HG03095 (cell line): ENCODE measurements at regions not wholly inside any gene's neighbourhood (a gene's known extent, or its start where the extent isn't known, plus 50 kb on each side); places are given as distances from the start of the nearest gene placed in this dataset.

Experiments
- ATAC-seq: cut with Tn5 transposase; IDR thresholded peaks from one replicate; pipeline ENCODE4 v1.9.1; 2021; ENCODE audit warnings: moderate library complexity; ENCODE audit not compliant: unreplicated experiment

- ATAC-seq, result no peak
These were observed 83.5 kb upstream of the INSIG1 start for GRCh38 chr7:155213955-155214740.

- ATAC-seq, result no peak
These were observed 81.9 kb upstream of the INSIG1 start for GRCh38 chr7:155215576-155216325.

- ATAC-seq, result no peak
These were observed 81.0 kb upstream of the INSIG1 start for GRCh38 chr7:155216475-155217272.

GRCh38 chr7:155217634-155218033, 80.0 kb upstream of the INSIG1 start:
- no peak for ATAC-seq

GRCh38 chr7:155218276-155219153, 79.2 kb upstream of the INSIG1 start:
- no peak for ATAC-seq

GRCh38 chr7:155219154-155219531, 78.5 kb upstream of the INSIG1 start:
- ATAC-seq, result no peak

- ATAC-seq, result no peak
These were observed 77.5 kb upstream of the INSIG1 start for GRCh38 chr7:155219947-155220769.

- ATAC-seq, result no peak
These were observed 76.8 kb upstream of the INSIG1 start for GRCh38 chr7:155220903-155221302.

- no peak for ATAC-seq
These were observed 76.1 kb upstream of the INSIG1 start for GRCh38 chr7:155221547-155221946.

GRCh38 chr7:155222061-155222460, 75.6 kb upstream of the INSIG1 start:
- no peak for ATAC-seq

GRCh38 chr7:155222573-155222972, 75.1 kb upstream of the INSIG1 start:
- no peak for ATAC-seq

GRCh38 chr7:155223021-155223420, 74.7 kb upstream of the INSIG1 start:
- no peak for ATAC-seq

- ATAC-seq, result no peak
These were observed 74.2 kb upstream of the INSIG1 start for GRCh38 chr7:155223503-155223902.

- ATAC-seq, result no peak
These were observed 73.4 kb upstream of the INSIG1 start for GRCh38 chr7:155224116-155224811.

GRCh38 chr7:155225095-155225494, 72.6 kb upstream of the INSIG1 start:
- ATAC-seq, result no peak

- no peak for ATAC-seq
These were observed 72.2 kb upstream of the INSIG1 start for GRCh38 chr7:155225516-155225915.

GRCh38 chr7:155226261-155227003, 71.2 kb upstream of the INSIG1 start:
- no peak for ATAC-seq

GRCh38 chr7:155227004-155227787, 70.5 kb upstream of the INSIG1 start:
- no peak for ATAC-seq
